ENCODE measurements at regions not wholly inside any gene's neighbourhood (a gene's known extent, or its start where the extent isn't known, plus 50 kb on each side); places are given as distances from the start of the nearest gene placed in this dataset.

DNA sequence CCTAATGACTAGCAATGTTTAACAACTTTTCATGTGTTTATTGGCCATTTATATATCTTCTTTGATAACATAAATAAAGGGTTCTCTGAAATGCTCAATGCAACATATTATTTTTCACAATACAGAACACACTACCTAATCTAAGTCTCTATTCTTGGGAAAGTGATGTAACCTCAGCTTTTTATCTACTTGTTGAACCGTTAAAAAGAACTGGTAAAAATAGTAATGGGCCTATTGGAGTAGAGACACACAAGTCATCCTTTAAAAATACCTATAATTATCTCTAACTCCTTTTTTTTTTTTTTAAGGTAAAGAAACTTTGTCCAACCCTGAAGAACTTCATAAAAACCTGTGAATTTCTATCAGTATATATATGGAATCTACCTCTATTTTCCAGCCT, 1067.7 kb upstream of the CELF4 start:
- TF ChIP-seq, protein P1, sequence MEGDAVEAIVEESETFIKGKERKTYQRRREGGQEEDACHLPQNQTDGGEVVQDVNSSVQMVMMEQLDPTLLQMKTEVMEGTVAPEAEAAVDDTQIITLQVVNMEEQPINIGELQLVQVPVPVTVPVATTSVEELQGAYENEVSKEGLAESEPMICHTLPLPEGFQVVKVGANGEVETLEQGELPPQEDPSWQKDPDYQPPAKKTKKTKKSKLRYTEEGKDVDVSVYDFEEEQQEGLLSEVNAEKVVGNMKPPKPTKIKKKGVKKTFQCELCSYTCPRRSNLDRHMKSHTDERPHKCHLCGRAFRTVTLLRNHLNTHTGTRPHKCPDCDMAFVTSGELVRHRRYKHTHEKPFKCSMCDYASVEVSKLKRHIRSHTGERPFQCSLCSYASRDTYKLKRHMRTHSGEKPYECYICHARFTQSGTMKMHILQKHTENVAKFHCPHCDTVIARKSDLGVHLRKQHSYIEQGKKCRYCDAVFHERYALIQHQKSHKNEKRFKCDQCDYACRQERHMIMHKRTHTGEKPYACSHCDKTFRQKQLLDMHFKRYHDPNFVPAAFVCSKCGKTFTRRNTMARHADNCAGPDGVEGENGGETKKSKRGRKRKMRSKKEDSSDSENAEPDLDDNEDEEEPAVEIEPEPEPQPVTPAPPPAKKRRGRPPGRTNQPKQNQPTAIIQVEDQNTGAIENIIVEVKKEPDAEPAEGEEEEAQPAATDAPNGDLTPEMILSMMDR (conservative IDR thresholded peaks at IDR 0.05 in 1 of 2, IDR thresholded peaks at IDR 0.05 in 1 of 2; ENCODE audit: extremely low read depth in 1 of 2, insufficient read depth in 1 of 2, low read depth in 1 of 2, low read length in 2 of 2): no peak
- TF ChIP-seq EZH2 (IDR thresholded peaks at IDR 0.05; ENCODE audit: borderline replicate concordance, low read length): no peak
